GM12891 (cell line): ENCODE measurements at regions not wholly inside any gene's neighbourhood (a gene's known extent, or its start where the extent isn't known, plus 50 kb on each side); places are given as distances from the start of the nearest gene placed in this dataset.

Experiments
- POLR2A ChIP-seq: IDR thresholded peaks from 2 replicates; pipeline ENCODE4 v1.6.1; 2011; ENCODE audit warnings: low read depth, low read length, control low read depth
- POLR2AphosphoS5 ChIP-seq: IDR thresholded peaks from 2 replicates; pipeline ENCODE4 v1.6.1; 2011; ENCODE audit warnings: low read depth, low read length, control low read depth
- SPI1 ChIP-seq: IDR thresholded peaks from 2 replicates; pipeline ENCODE4 v1.6.1; 2011; ENCODE audit warnings: low read depth, low read length, control low read depth
- TAF1 ChIP-seq: IDR thresholded peaks from 2 replicates; pipeline ENCODE4 v1.6.1; 2011; ENCODE audit warnings: low read depth, low read length, control low read depth

DNA sequence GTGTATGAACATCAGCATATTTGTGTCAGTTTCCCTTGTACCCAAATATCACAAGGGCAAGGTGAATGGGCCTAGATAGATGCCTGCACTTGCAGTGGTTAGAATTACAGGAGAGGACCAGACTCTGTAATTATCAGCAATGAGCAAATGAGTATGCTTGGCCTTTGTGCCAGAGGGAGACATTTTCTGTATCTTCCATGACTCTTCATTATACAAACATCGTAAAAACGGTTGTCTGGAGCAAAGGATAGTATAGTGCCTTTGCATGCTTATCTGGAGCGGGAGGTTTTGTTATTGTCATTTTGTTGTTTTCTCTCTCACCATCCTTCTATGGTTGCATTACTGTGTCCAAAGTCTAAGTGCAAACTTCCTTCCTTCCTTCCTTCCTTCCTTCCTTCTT, 1568.5 kb upstream of the NUDT12 start:
- no peak for TF ChIP-seq POLR2A
- TF ChIP-seq POLR2AphosphoS5, result no peak
- no peak for TF ChIP-seq SPI1
- TF ChIP-seq TAF1, result no peak
